Ovary (tissue), 3 donors: ENCODE measurements at regions not wholly inside any gene's neighbourhood (a gene's known extent, or its start where the extent isn't known, plus 50 kb on each side); places are given as distances from the start of the nearest gene placed in this dataset.

Experiments used
- CTCF ChIP-seq, 3 donors: fragments of 450-650 bp in 2 of 3; fragments of 200-600 bp in 1 of 3; IDR thresholded peaks; one replicate each; pipeline versions ENCODE4 v1.5.1 to v1.8.0; 2016 to 2022; ENCODE audit warnings: antibody characterized with exemption in 3 of 3, mild to moderate bottlenecking in 1 of 3
- EP300 ChIP-seq: sonication (generic); formaldehyde crosslinking; IDR thresholded peaks from one replicate; pipeline ENCODE4 v1.6.1; 2017; ENCODE audit warnings: antibody characterized with exemption
- POLR2A ChIP-seq: fragments of 450-650 bp; IDR thresholded peaks from one replicate; pipeline ENCODE4 v1.6.1; 2017; ENCODE audit warnings: antibody characterized with exemption, mild to moderate bottlenecking, moderate library complexity
- donor health status: DM: no; HTN: no; CAD: no.

- TF ChIP-seq POLR2A (no peak), CTCF (IDR thresholded peaks at IDR 0.05) (no peak), EP300 (no peak)
These were observed 330.0 kb upstream of the CHD1 start for GRCh38 chr5:99258819-99259218.
